Hepatocyte (in vitro differentiated cells): ENCODE measurements at regions not wholly inside any gene's neighbourhood (a gene's known extent, or its start where the extent isn't known, plus 50 kb on each side); places are given as distances from the start of the nearest gene placed in this dataset.

Source experiments
- CTCF ChIP-seq: fragments of 200-600 bp; sonication (generic); IDR thresholded peaks from 2 replicates; pipeline ENCODE4 v1.5.1; 2016; ENCODE audit warnings: antibody characterized with exemption, mild to moderate bottlenecking; ENCODE audit not compliant: poor library complexity
- EZH2phosphoT487 ChIP-seq: fragments of 200-600 bp; sonication (generic); IDR thresholded peaks from one replicate; pipeline ENCODE4 v1.6.1; 2018; ENCODE audit warnings: antibody characterized with exemption, mild to moderate bottlenecking, low read depth, moderate library complexity; ENCODE audit not compliant: unreplicated experiment, severe bottlenecking

- no peak for TF ChIP-seq CTCF
- no peak for TF ChIP-seq EZH2phosphoT487
Observed at GRCh38 chr13:80109303-80109702, 231.6 kb downstream of the SPRY2 start.
